Smooth muscle cell of the brain vasculature (primary cell): ENCODE measurements at regions not wholly inside any gene's neighbourhood (a gene's known extent, or its start where the extent isn't known, plus 50 kb on each side); places are given as distances from the start of the nearest gene placed in this dataset.
A peak's percentile ranks its signal among the peaks of the same experiment; 100 is the strongest.

ENCODE experiments used
- DNase-seq: peaks from one replicate; pipeline ENCODE4 v3.0.0-alpha.2; 2012; ENCODE audit warnings: low read depth, low spot score

- DNase-seq, result no peak
Observed at GRCh38 chr20:22370137-22370536, 214.2 kb downstream of the FOXA2 start.

GRCh38 chr20:22369100-22369499, 215.3 kb downstream of the FOXA2 start:
- no peak for DNase-seq

GRCh38 chr20:22368235-22368634, 216.1 kb downstream of the FOXA2 start:
- no peak for DNase-seq

- DNase-seq, result no peak
Observed at GRCh38 chr20:22366631-22367030, 217.7 kb downstream of the FOXA2 start.

- DNase-seq, result no peak
Observed at GRCh38 chr20:22354647-22355046, 229.7 kb downstream of the FOXA2 start.

- DNase-seq, result no peak
Observed at GRCh38 chr20:22353586-22353985, 230.8 kb downstream of the FOXA2 start.

GRCh38 chr20:22352019-22352418, 232.4 kb downstream of the FOXA2 start:
- no peak for DNase-seq

- DNase-seq, result no peak
Observed at GRCh38 chr20:22350624-22351023, 233.7 kb downstream of the FOXA2 start.

- DNase-seq, result no peak
Observed at GRCh38 chr20:22348010-22348409, 236.4 kb downstream of the FOXA2 start.

GRCh38 chr20:22346716-22347115, 237.7 kb downstream of the FOXA2 start:
- DNase-seq, result no peak

GRCh38 chr20:22343612-22344011, 240.8 kb downstream of the FOXA2 start:
- DNase-seq, result no peak

GRCh38 chr20:22342410-22342809, 242.0 kb downstream of the FOXA2 start:
- DNase-seq, result no peak

- no peak for DNase-seq
Observed at GRCh38 chr20:22341508-22341907, 242.9 kb downstream of the FOXA2 start.

GRCh38 chr20:22339946-22340345, 244.4 kb downstream of the FOXA2 start:
- DNase-seq, result no peak

- peak; percentile 50 for DNase-seq
Observed at GRCh38 chr20:22339091-22339881, 245.1 kb downstream of the FOXA2 start.

- DNase-seq, result no peak
Observed at GRCh38 chr20:22338140-22338708, 246.1 kb downstream of the FOXA2 start.

- DNase-seq, result no peak
Observed at GRCh38 chr20:22335210-22335609, 249.2 kb downstream of the FOXA2 start.

GRCh38 chr20:22333885-22334545, 250.4 kb downstream of the FOXA2 start:
- DNase-seq, result peak; percentile 29

- DNase-seq, result no peak
Observed at GRCh38 chr20:22324505-22324904, 259.9 kb downstream of the FOXA2 start.

- DNase-seq, result no peak
Observed at GRCh38 chr20:22322513-22322912, 261.9 kb downstream of the FOXA2 start.

GRCh38 chr20:22321191-22321590, 263.2 kb downstream of the FOXA2 start:
- DNase-seq, result no peak

GRCh38 chr20:22320245-22320915, 264.0 kb downstream of the FOXA2 start:
- no peak for DNase-seq
